SK-N-SH (cell line): ENCODE measurements at regions not wholly inside any gene's neighbourhood (a gene's known extent, or its start where the extent isn't known, plus 50 kb on each side); places are given as distances from the start of the nearest gene placed in this dataset.

Experiments used
- CTCF ChIA-PET: fragments of 300-600, 350-600 bp; formaldehyde crosslinking; extraction: SDS; loops from one replicate; lab custom pipeline; 2021; lab: Yijun Ruan, JAX
- POLR2A ChIA-PET: fragments of 350-600 bp; sonication (Branson Sonifier 250); formaldehyde crosslinking; extraction: SDS; loops from one replicate; lab custom pipeline; 2020; ENCODE audit warnings: antibody characterized with exemption, inconsistent platforms; lab: Yijun Ruan, JAX
- DNase-seq: peaks from one replicate; pipeline ENCODE4 v3.0.0; 2012
- H2AFZ ChIP-seq: fragments of 200-600 bp; sonication (generic); 2 replicates; pipeline ENCODE4 v1.8.1; 2016; ENCODE audit warnings: antibody characterized with exemption, mild to moderate bottlenecking, low read depth
- H3F3A ChIP-seq: fragments of 200-600 bp; sonication (generic); replicated peaks from 2 replicates; pipeline ENCODE3; 2016; ENCODE audit warnings: antibody characterized with exemption, mild to moderate bottlenecking; ENCODE audit not compliant: insufficient read depth
- H3K27ac ChIP-seq, 2 experiments: fragments of 200-500 bp in 1 of 2; fragments of 200-600 bp in 1 of 2; sonication (Bioruptor generic) in 1 of 2; sonication (generic), shearing (Covaris generic) in 1 of 2; 2 replicates each; pipeline versions ENCODE4 v1.5.1 to v1.6.1; 2014 to 2016; ENCODE audit warnings: low read depth in 2 of 2, inconsistent platforms in 1 of 2, low read length in 1 of 2, mild to moderate bottlenecking in 1 of 2, mixed read lengths in 1 of 2
- H3K27me3 ChIP-seq: fragments of 200-600 bp; sonication (generic), shearing (Covaris generic); 2 replicates; pipeline ENCODE4 v1.6.1; 2016; ENCODE audit warnings: mixed run types; ENCODE audit not compliant: insufficient read depth
- H3K36me3 ChIP-seq, 2 experiments: fragments of 200-500 bp in 1 of 2; fragments of 200-600 bp in 1 of 2; sonication (Bioruptor generic) in 1 of 2; sonication (generic) in 1 of 2; replicated peaks in 1 of 2; 2 replicates each; pipeline versions ENCODE3 to v1.5.1; 2014 to 2016; ENCODE audit warnings: low read length in 1 of 2, mild to moderate bottlenecking in 1 of 2; ENCODE audit not compliant: insufficient read depth in 2 of 2, control insufficient read depth in 1 of 2
- H3K4me1 ChIP-seq, 2 experiments: fragments of 200-500 bp in 1 of 2; fragments of 200-600 bp in 1 of 2; sonication (Bioruptor generic) in 1 of 2; sonication (generic), shearing (Covaris generic) in 1 of 2; 2 replicates each; pipeline versions ENCODE4 v1.5.1 to v1.6.1; 2014 to 2016; ENCODE audit warnings: low read depth in 1 of 2, low read length in 1 of 2, mixed run types in 1 of 2; ENCODE audit not compliant: insufficient read depth in 2 of 2, control insufficient read depth in 1 of 2
- H3K4me2 ChIP-seq: fragments of 200-600 bp; sonication (generic), shearing (Covaris generic); 2 replicates; pipeline ENCODE4 v1.6.1; 2017; ENCODE audit warnings: mixed run types
- H3K4me3 ChIP-seq, 2 experiments: fragments of 200-500 bp in 1 of 2; fragments of 200-600 bp in 1 of 2; sonication (Bioruptor generic) in 1 of 2; sonication (generic), shearing (Covaris generic) in 1 of 2; 2 replicates each; pipeline versions ENCODE4 v1.5.1 to v1.8.1; 2014 to 2016; ENCODE audit warnings: low read depth in 2 of 2, inconsistent platforms in 1 of 2, low read length in 1 of 2, mild to moderate bottlenecking in 1 of 2, mixed read lengths in 1 of 2, moderate library complexity in 1 of 2
- H3K79me2 ChIP-seq: fragments of 200-600 bp; sonication (generic); 2 replicates; pipeline ENCODE4 v1.8.1; 2017; ENCODE audit warnings: mild to moderate bottlenecking; ENCODE audit not compliant: insufficient read depth
- H3K9ac ChIP-seq: fragments of 200-600 bp; sonication (generic); 2 replicates; pipeline ENCODE4 v1.6.1; 2017; ENCODE audit warnings: mixed run types
- H3K9me2 ChIP-seq: fragments of 200-600 bp; sonication (generic); 2 replicates; pipeline ENCODE4 v1.6.1; 2017; ENCODE audit warnings: mixed run types
- H3K9me3 ChIP-seq: fragments of 200-600 bp; sonication (generic); 2 replicates; pipeline ENCODE4 v1.6.1; 2017; ENCODE audit warnings: mixed run types, mild to moderate bottlenecking, moderate library complexity
- H4K20me1 ChIP-seq: fragments of 200-600 bp; sonication (generic); 2 replicates; pipeline ENCODE4 v1.6.1; 2017; ENCODE audit warnings: mild to moderate bottlenecking, mixed run types; ENCODE audit not compliant: insufficient read depth
- EP300 ChIP-seq, 2 experiments: IDR thresholded peaks; 2 replicates each; pipeline versions ENCODE4 v1.4.0 to v1.6.1; 2012; ENCODE audit warnings: borderline replicate concordance in 1 of 2, low read depth in 1 of 2, low read length in 1 of 2
- EZH2phosphoT487 ChIP-seq: fragments of 200-600 bp; sonication (generic); IDR thresholded peaks from 2 replicates; pipeline ENCODE4 v1.6.1; 2017; ENCODE audit warnings: low read depth, mixed run types, mild to moderate bottlenecking, antibody characterized with exemption, moderate library complexity, borderline replicate concordance
- FOXM1 ChIP-seq: IDR thresholded peaks from 2 replicates; pipeline ENCODE4 v1.4.0; 2012; ENCODE audit warnings: low read depth, mild to moderate bottlenecking
- GABPA ChIP-seq: IDR thresholded peaks from 2 replicates; pipeline ENCODE4 v1.4.0; 2012; ENCODE audit warnings: low read depth, mild to moderate bottlenecking
- GATA2 ChIP-seq: sonication (generic); formaldehyde crosslinking; IDR thresholded peaks from 2 replicates; pipeline ENCODE4 v1.5.0; 2020; ENCODE audit warnings: mild to moderate bottlenecking, missing genetic modification reagents
- RAD21 ChIP-seq: IDR thresholded peaks from 2 replicates; pipeline ENCODE4 v1.6.1; 2012; ENCODE audit warnings: mild to moderate bottlenecking, low read length
- RCOR1 ChIP-seq: fragments of 150-350 bp; IDR thresholded peaks from 2 replicates; pipeline ENCODE4 v1.6.1; 2017; ENCODE audit warnings: antibody characterized with exemption, low read length
- RFX5 ChIP-seq: IDR thresholded peaks from 2 replicates; pipeline ENCODE4 v1.6.1; 2012; ENCODE audit warnings: mild to moderate bottlenecking, improper control_type of control experiment, low read length
- TAF1 ChIP-seq: IDR thresholded peaks from 2 replicates; pipeline ENCODE4 v1.6.1; 2012; ENCODE audit warnings: low read depth, mild to moderate bottlenecking, low read length, moderate library complexity, borderline replicate concordance
- TCF12 ChIP-seq: IDR thresholded peaks from 2 replicates; pipeline ENCODE4 v1.4.0; 2012
- TEAD4 ChIP-seq: IDR thresholded peaks from 2 replicates; pipeline ENCODE4 v1.4.0; 2012; ENCODE audit warnings: mild to moderate bottlenecking, borderline replicate concordance; ENCODE audit not compliant: insufficient read depth
- WGBS: methylation state at CpG from one replicate; pipeline ENCODE4 v1.1.6; 2017; ENCODE audit warnings: low lambda C conversion rate; 5-methylcytosine and 5-hydroxymethylcytosine counted together
- TF ChIP-seq, protein P1 (sequence below): IDR thresholded peaks from 2 replicates; pipeline ENCODE4 v1.4.0; 2012; ENCODE audit warnings: low read depth
- TF ChIP-seq, protein P2 (sequence below): fragments of 150-350 bp; IDR thresholded peaks from 2 replicates; pipeline ENCODE4 v1.6.1; 2017; ENCODE audit warnings: antibody characterized with exemption, low read length, low read depth, borderline replicate concordance
- TF ChIP-seq, protein P3 (sequence below): fragments of 150-350 bp; IDR thresholded peaks from 2 replicates; pipeline ENCODE4 v1.6.1; 2016; ENCODE audit warnings: mild to moderate bottlenecking, low read depth, low read length
- TF ChIP-seq, protein P4 (sequence below): IDR thresholded peaks from 2 replicates; pipeline ENCODE4; 2012
- TF ChIP-seq, protein P5 (sequence below): IDR thresholded peaks from 2 replicates; pipeline ENCODE4 v1.4.0; 2012; ENCODE audit warnings: low read depth, borderline replicate concordance

DNA sequence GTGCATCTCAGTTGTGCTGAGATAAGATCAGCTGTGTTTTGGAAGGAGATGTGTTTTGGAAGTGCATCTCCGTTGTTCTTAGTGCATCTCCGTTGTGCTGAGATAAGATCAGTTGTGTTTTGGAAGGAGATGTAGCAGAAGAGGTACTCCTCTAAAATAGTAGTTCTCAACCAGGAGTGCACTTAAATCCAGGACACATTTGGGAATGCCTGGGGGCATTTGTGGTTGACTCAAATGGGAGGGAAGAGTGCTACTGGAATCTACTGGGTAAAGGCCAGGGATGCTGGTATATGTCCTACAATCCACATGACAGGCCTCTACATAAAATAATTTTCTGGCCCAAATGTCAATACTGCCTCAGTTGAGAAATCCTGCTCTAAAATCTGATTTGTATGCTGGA, 70.8 kb upstream of the CHRDL1 start:
- Histone ChIP-seq H3K9me2 (no peaks in the 10 kb centered on the region), H3F3A (no peaks in the 10 kb centered on the region), H4K20me1 (no peaks in the 10 kb centered on the region), H3K4me1 (no peaks in the 10 kb centered on the region), H2AFZ (no peak overlapping the region), H3K4me2 (no peak overlapping the region), H3K27me3 (no peaks in the 10 kb centered on the region; the same call in 1 of the 2 replicates), H3K36me3 (no peaks in the 10 kb centered on the region), H3K4me3 (no peak overlapping the region), H3K9ac (no peak overlapping the region), H3K79me2 (no peaks in the 10 kb centered on the region), H3K9me3 (no peaks in the 10 kb centered on the region), H3K27ac (no peak overlapping the region)
- TF ChIP-seq, protein P1, sequence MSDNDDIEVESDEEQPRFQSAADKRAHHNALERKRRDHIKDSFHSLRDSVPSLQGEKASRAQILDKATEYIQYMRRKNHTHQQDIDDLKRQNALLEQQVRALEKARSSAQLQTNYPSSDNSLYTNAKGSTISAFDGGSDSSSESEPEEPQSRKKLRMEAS: no peak
- TF ChIP-seq FOXM1: no peak
- no peak for TF ChIP-seq TEAD4
- no peak for TF ChIP-seq RCOR1
- POLR2A ChIA-PET: no interaction called here
- CTCF ChIA-PET: interaction anchor here (0.8 kb wide), 1 partner anchor 100 kb away, joined by 4 read pairs; no protein-coding TSS in a partner anchor
- 16% methylated on average over 2 of the region's 2 CpGs for WGBS
- no peak for DNase-seq

DNA sequence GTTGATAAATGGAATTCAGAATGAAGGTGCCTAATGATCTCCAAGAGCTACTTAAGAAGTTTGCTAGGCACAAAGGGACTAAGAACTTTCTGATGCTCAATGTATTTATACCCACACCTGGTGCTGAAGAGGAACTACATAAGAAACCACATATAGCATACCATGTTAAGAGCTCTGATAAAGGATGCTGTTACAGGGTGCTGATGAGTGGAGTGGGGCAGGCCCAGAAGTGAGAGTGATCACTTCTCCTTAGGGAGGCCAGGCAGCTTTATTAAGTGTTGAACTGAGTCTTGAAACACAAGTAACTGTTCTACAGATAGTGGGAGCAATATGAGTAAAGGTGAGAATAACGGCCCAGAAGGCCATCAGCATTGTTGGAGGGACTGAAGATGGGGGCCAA, 68.3 kb upstream of the CHRDL1 start:
- CTCF ChIA-PET: interaction anchor here (1.3 to 2.5 kb wide), 2 partner anchors 9 to 17 kb away, joined by 5 to 9 read pairs; no protein-coding TSS in a partner anchor
- DNase-seq: no peak
- no peaks in the 10 kb centered on the region for H4K20me1 ChIP-seq
- WGBS: 11% methylated on average over 1 of the region's 1 CpG
- H3K27ac ChIP-seq: no peak overlapping the region
- H3K9me3 ChIP-seq: no peaks in the 10 kb centered on the region
- TF ChIP-seq, protein P2, sequence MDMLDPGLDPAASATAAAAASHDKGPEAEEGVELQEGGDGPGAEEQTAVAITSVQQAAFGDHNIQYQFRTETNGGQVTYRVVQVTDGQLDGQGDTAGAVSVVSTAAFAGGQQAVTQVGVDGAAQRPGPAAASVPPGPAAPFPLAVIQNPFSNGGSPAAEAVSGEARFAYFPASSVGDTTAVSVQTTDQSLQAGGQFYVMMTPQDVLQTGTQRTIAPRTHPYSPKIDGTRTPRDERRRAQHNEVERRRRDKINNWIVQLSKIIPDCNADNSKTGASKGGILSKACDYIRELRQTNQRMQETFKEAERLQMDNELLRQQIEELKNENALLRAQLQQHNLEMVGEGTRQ: no peak
- TF ChIP-seq, protein P3, sequence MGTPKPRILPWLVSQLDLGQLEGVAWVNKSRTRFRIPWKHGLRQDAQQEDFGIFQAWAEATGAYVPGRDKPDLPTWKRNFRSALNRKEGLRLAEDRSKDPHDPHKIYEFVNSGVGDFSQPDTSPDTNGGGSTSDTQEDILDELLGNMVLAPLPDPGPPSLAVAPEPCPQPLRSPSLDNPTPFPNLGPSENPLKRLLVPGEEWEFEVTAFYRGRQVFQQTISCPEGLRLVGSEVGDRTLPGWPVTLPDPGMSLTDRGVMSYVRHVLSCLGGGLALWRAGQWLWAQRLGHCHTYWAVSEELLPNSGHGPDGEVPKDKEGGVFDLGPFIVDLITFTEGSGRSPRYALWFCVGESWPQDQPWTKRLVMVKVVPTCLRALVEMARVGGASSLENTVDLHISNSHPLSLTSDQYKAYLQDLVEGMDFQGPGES: no peak
- TF ChIP-seq EZH2phosphoT487: no peak
- no peak for TF ChIP-seq GABPA
- TF ChIP-seq TAF1: no peak
- TF ChIP-seq, protein P4, sequence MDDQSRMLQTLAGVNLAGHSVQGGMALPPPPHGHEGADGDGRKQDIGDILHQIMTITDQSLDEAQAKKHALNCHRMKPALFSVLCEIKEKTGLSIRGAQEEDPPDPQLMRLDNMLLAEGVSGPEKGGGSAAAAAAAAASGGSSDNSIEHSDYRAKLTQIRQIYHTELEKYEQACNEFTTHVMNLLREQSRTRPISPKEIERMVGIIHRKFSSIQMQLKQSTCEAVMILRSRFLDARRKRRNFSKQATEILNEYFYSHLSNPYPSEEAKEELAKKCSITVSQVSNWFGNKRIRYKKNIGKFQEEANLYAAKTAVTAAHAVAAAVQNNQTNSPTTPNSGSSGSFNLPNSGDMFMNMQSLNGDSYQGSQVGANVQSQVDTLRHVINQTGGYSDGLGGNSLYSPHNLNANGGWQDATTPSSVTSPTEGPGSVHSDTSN: no peak
- TF ChIP-seq RAD21: no peak
- no peak for TF ChIP-seq RFX5
- no peak for TF ChIP-seq GATA2 (CRISPR knock-in tag)
- TF ChIP-seq TCF12: no peak
- TF ChIP-seq, protein P5, sequence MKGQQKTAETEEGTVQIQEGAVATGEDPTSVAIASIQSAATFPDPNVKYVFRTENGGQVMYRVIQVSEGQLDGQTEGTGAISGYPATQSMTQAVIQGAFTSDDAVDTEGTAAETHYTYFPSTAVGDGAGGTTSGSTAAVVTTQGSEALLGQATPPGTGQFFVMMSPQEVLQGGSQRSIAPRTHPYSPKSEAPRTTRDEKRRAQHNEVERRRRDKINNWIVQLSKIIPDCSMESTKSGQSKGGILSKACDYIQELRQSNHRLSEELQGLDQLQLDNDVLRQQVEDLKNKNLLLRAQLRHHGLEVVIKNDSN: no peak
- TF ChIP-seq EP300 (IDR thresholded peaks at IDR 0.05; ENCODE audit: borderline replicate concordance in 1 of 2, low read depth in 1 of 2, low read length in 1 of 2): no peak
- no peak for TF ChIP-seq RCOR1
- no peak overlapping the region for H3K9ac ChIP-seq
- no peaks in the 10 kb centered on the region for H3F3A ChIP-seq
- no peak overlapping the region for H3K4me3 ChIP-seq
- no peaks in the 10 kb centered on the region for H3K79me2 ChIP-seq
- no peak overlapping the region for H2AFZ ChIP-seq
- no peaks in the 10 kb centered on the region; the same call in 1 of the 2 replicates for H3K27me3 ChIP-seq
- POLR2A ChIA-PET: no interaction called here
- no peaks in the 10 kb centered on the region for H3K36me3 ChIP-seq
- H3K4me1 ChIP-seq: no peaks in the 10 kb centered on the region
- H3K9me2 ChIP-seq: no peaks in the 10 kb centered on the region
- H3K4me2 ChIP-seq: no peak overlapping the region
